22Rv1 (cell line): ENCODE measurements at regions not wholly inside any gene's neighbourhood (a gene's known extent, or its start where the extent isn't known, plus 50 kb on each side); places are given as distances from the start of the nearest gene placed in this dataset.
"Not testable (repeated sequence)": the region's sequence is repeated elsewhere in the genome, so short reads cannot be mapped to it uniquely, and the experiment has no call there.

ENCODE experiments used
- CTCF ChIP-seq: fragments of 450-650 bp; IDR thresholded peaks from 2 replicates; pipeline ENCODE4 v1.5.1; 2017; ENCODE audit warnings: mild to moderate bottlenecking
- ZFX ChIP-seq: fragments of 450-650 bp; IDR thresholded peaks from 2 replicates; pipeline ENCODE4 v1.6.1; 2017; ENCODE audit warnings: antibody characterized with exemption, borderline replicate concordance

- not testable (repeated sequence) for TF ChIP-seq CTCF, ZFX
These were observed 106.3 kb upstream of the NBPF26 start for GRCh38 chr1:120617493-120617892.
